ENCODE measurements at regions not wholly inside any gene's neighbourhood (a gene's known extent, or its start where the extent isn't known, plus 50 kb on each side); places are given as distances from the start of the nearest gene placed in this dataset.

GRCh38 chr2:49296107-49296867 lies 142.0 kb upstream of the FSHR start:
- no peak for TF ChIP-seq POLR2AphosphoS5 (IDR thresholded peaks at IDR 0.05)
- TF ChIP-seq CTCF (IDR thresholded peaks at IDR 0.05): no peak
- TF ChIP-seq POLR2A (IDR thresholded peaks at IDR 0.05): no peak

Data from transverse colon (tissue), 4 donors.